Islet of Langerhans (tissue), 1 donor: ENCODE measurements at regions not wholly inside any gene's neighbourhood (a gene's known extent, or its start where the extent isn't known, plus 50 kb on each side); places are given as distances from the start of the nearest gene placed in this dataset.

Experiments
- FAIRE-seq: peaks from one replicate; lab custom pipeline; 2011; peaks lifted over from hg19 to GRCh38; lab: Jason Lieb, UNC

- no peak for FAIRE-seq
These were observed 641.1 kb downstream of the MID1IP1 start for GRCh38 chrX:39442332-39442731.

GRCh38 chrX:39443240-39443639, 642.0 kb downstream of the MID1IP1 start:
- FAIRE-seq = no peak

- no peak for FAIRE-seq
These were observed 644.1 kb downstream of the MID1IP1 start for GRCh38 chrX:39445336-39445735.

GRCh38 chrX:39449352-39449751, 648.1 kb downstream of the MID1IP1 start:
- no peak for FAIRE-seq

- FAIRE-seq = no peak
These were observed 647.4 kb downstream of the BCOR start for GRCh38 chrX:39450234-39450977.

- no peak for FAIRE-seq
These were observed 646.7 kb downstream of the BCOR start for GRCh38 chrX:39451046-39451445.

GRCh38 chrX:39452401-39452800, 645.4 kb downstream of the BCOR start:
- FAIRE-seq = no peak

- no peak for FAIRE-seq
These were observed 643.7 kb downstream of the BCOR start for GRCh38 chrX:39453889-39454621.

GRCh38 chrX:39456894-39457604, 640.7 kb downstream of the BCOR start:
- FAIRE-seq = no peak

GRCh38 chrX:39458779-39459178, 639.0 kb downstream of the BCOR start:
- FAIRE-seq = no peak

GRCh38 chrX:39459204-39459603, 638.6 kb downstream of the BCOR start:
- no peak for FAIRE-seq

- no peak for FAIRE-seq
These were observed 637.8 kb downstream of the BCOR start for GRCh38 chrX:39459952-39460351.

GRCh38 chrX:39460499-39460898, 637.3 kb downstream of the BCOR start:
- FAIRE-seq = no peak

GRCh38 chrX:39462835-39463234, 634.9 kb downstream of the BCOR start:
- no peak for FAIRE-seq

- no peak for FAIRE-seq
These were observed 633.5 kb downstream of the BCOR start for GRCh38 chrX:39464253-39464652.

GRCh38 chrX:39465467-39465866, 632.3 kb downstream of the BCOR start:
- FAIRE-seq = no peak

- no peak for FAIRE-seq
These were observed 631.9 kb downstream of the BCOR start for GRCh38 chrX:39465906-39466305.

- no peak for FAIRE-seq
These were observed 628.6 kb downstream of the BCOR start for GRCh38 chrX:39469126-39469525.

GRCh38 chrX:39470588-39471407, 627.0 kb downstream of the BCOR start:
- FAIRE-seq = no peak

GRCh38 chrX:39472161-39472560, 625.6 kb downstream of the BCOR start:
- no peak for FAIRE-seq

GRCh38 chrX:39473812-39474211, 623.9 kb downstream of the BCOR start:
- no peak for FAIRE-seq

- no peak for FAIRE-seq
These were observed 622.4 kb downstream of the BCOR start for GRCh38 chrX:39475372-39475771.
